ENCODE measurements at regions not wholly inside any gene's neighbourhood (a gene's known extent, or its start where the extent isn't known, plus 50 kb on each side); places are given as distances from the start of the nearest gene placed in this dataset.

- no peak for TF ChIP-seq CTCF (IDR thresholded peaks at IDR 0.05)
- TF ChIP-seq POLR2A (IDR thresholded peaks at IDR 0.05) = no peak
These were observed 165.0 kb downstream of the SPIN4 start for GRCh38 chrX:63186137-63186536.

All from lower leg skin (tissue), 3 donors.